ENCODE measurements at regions not wholly inside any gene's neighbourhood (a gene's known extent, or its start where the extent isn't known, plus 50 kb on each side); places are given as distances from the start of the nearest gene placed in this dataset.

DNA sequence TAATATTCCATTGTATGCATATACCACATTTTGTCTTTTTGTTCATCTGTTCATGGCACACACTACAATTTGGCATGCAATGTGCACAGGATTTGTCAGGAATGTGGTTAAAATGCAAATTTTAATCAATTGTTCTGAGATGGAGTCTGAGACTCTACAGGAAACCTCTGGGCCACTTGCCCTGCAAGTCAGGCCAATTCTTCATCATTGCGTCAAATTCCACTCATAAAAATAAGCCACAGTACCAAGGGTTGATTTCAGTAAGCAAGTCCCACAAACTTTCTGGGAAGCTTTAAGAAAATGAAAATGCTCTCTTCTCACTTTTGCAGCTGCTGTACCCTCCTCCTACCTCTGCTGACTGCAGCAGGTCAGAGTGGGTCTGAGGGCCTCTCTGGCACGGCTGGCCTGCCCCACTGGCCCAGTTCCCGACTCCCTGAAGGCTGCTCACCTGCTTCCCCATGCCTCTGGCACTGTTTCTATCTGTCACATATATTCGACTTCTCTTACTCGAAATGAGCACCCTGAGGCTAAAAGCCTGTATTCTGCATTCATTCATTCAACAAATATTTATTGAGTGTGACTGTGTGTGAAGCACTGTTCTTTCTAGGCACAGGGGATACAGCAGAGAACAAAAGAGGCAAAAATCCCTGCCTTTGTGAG is 83.8 kb upstream of the WASF3 start:
- ATAC-seq: no peak
- ChIA-PET POLR2A (no interaction called here), CTCF (interaction anchor here (1.3 kb wide), 1 partner anchor 9 kb away, joined by 6 read pairs; no protein-coding TSS in a partner anchor)
- 18% methylated on average over 5 of the region's 5 CpGs for WGBS (ENCODE audit: missing lambda C conversion rate)
- no peak overlapping the region for H3K27ac ChIP-seq
- no peaks in the 10 kb centered on the region for H3K9me3 ChIP-seq
- no peaks in the 10 kb centered on the region for H3K4me1 ChIP-seq
- no peak for FAIRE-seq
- no peak for TF ChIP-seq EP300 (IDR thresholded peaks at IDR 0.05)
- TF ChIP-seq PHF8 (IDR thresholded peaks at IDR 0.05; ENCODE audit: borderline replicate concordance, low read depth): no peak
- no peak for TF ChIP-seq CEBPB (IDR thresholded peaks at IDR 0.05)
- no peak for TF ChIP-seq RFX5 (IDR thresholded peaks at IDR 0.05)
- TF ChIP-seq, protein P1, sequence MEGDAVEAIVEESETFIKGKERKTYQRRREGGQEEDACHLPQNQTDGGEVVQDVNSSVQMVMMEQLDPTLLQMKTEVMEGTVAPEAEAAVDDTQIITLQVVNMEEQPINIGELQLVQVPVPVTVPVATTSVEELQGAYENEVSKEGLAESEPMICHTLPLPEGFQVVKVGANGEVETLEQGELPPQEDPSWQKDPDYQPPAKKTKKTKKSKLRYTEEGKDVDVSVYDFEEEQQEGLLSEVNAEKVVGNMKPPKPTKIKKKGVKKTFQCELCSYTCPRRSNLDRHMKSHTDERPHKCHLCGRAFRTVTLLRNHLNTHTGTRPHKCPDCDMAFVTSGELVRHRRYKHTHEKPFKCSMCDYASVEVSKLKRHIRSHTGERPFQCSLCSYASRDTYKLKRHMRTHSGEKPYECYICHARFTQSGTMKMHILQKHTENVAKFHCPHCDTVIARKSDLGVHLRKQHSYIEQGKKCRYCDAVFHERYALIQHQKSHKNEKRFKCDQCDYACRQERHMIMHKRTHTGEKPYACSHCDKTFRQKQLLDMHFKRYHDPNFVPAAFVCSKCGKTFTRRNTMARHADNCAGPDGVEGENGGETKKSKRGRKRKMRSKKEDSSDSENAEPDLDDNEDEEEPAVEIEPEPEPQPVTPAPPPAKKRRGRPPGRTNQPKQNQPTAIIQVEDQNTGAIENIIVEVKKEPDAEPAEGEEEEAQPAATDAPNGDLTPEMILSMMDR (IDR thresholded peaks at IDR 0.05): no peak
- TF ChIP-seq SREBF2 (IDR thresholded peaks at IDR 0.05): no peak
- TF ChIP-seq, protein P2, sequence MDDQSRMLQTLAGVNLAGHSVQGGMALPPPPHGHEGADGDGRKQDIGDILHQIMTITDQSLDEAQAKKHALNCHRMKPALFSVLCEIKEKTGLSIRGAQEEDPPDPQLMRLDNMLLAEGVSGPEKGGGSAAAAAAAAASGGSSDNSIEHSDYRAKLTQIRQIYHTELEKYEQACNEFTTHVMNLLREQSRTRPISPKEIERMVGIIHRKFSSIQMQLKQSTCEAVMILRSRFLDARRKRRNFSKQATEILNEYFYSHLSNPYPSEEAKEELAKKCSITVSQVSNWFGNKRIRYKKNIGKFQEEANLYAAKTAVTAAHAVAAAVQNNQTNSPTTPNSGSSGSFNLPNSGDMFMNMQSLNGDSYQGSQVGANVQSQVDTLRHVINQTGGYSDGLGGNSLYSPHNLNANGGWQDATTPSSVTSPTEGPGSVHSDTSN (IDR thresholded peaks at IDR 0.05): no peak
- no peak for TF ChIP-seq HOXB13 (CRISPR knock-in tag; IDR thresholded peaks at IDR 0.05; ENCODE audit: low read depth)
- TF ChIP-seq POLR2A (IDR thresholded peaks at IDR 0.05; ENCODE audit: low read length): no peak
- TF ChIP-seq, protein P3, sequence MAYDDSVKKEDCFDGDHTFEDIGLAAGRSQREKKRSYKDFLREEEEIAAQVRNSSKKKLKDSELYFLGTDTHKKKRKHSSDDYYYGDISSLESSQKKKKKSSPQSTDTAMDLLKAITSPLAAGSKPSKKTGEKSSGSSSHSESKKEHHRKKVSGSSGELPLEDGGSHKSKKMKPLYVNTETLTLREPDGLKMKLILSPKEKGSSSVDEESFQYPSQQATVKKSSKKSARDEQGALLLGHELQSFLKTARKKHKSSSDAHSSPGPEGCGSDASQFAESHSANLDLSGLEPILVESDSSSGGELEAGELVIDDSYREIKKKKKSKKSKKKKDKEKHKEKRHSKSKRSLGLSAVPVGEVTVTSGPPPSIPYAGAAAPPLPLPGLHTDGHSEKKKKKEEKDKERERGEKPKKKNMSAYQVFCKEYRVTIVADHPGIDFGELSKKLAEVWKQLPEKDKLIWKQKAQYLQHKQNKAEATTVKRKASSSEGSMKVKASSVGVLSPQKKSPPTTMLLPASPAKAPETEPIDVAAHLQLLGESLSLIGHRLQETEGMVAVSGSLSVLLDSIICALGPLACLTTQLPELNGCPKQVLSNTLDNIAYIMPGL (CRISPR knock-in tag; IDR thresholded peaks at IDR 0.05; ENCODE audit: borderline replicate concordance): no peak
- no peak for TF ChIP-seq EHF (CRISPR knock-in tag; IDR thresholded peaks at IDR 0.05)
- no peak for TF ChIP-seq CHD2 (IDR thresholded peaks at IDR 0.05; ENCODE audit: low read length, partially characterized antibody)
- TF ChIP-seq EHMT2 (IDR thresholded peaks at IDR 0.05; ENCODE audit: low read depth): no peak
- no peak for TF ChIP-seq CBX2 (IDR thresholded peaks at IDR 0.05; ENCODE audit: borderline replicate concordance, low read depth)
- no peak for TF ChIP-seq CBX8 (IDR thresholded peaks at IDR 0.05)
- DNase-seq (ENCODE audit: low read depth in 1 of 2, low spot score in 1 of 2): no peak
- no peak overlapping the region for H3K4me3 ChIP-seq
- H3K4me2 ChIP-seq: no peak overlapping the region

- CTCF ChIA-PET: interaction anchor here (1.3 kb wide), 1 partner anchor 8 kb away, joined by 6 read pairs; no protein-coding TSS in a partner anchor
- POLR2A ChIA-PET: no interaction called here
- FAIRE-seq: no peak
Measured at GRCh38 chr13:26474286-26474685, 83.2 kb upstream of the WASF3 start.

More at GRCh38 chr13:26474286-26474685, 83.2 kb upstream of the WASF3 start:
- Histone ChIP-seq H3K4me1 (no peaks in the 10 kb centered on the region), H3K4me3 (no peak overlapping the region), H3K9me3 (no peaks in the 10 kb centered on the region), H3K27ac (no peak overlapping the region), H3K4me2 (no peak overlapping the region)
- ATAC-seq (no peak), DNase-seq (ENCODE audit: low read depth in 1 of 2, low spot score in 1 of 2) (no peak)
- no peak for TF ChIP-seq FOSB (CRISPR knock-in tag; IDR thresholded peaks at IDR 0.05)
- TF ChIP-seq KDM5A (IDR thresholded peaks at IDR 0.05): no peak
- no peak for TF ChIP-seq FOXS1 (CRISPR knock-in tag; IDR thresholded peaks at IDR 0.05)
- TF ChIP-seq NFE2L2 (conservative IDR thresholded peaks at IDR 0.05; ENCODE audit: low read length): no peak
- TF ChIP-seq SREBF2 (IDR thresholded peaks at IDR 0.05): no peak
- TF ChIP-seq, protein P2 (IDR thresholded peaks at IDR 0.05): no peak
- TF ChIP-seq HDAC2 (IDR thresholded peaks at IDR 0.05): no peak
- TF ChIP-seq GATA3 (IDR thresholded peaks at IDR 0.05; ENCODE audit: borderline replicate concordance): no peak
- TF ChIP-seq JUN (IDR thresholded peaks at IDR 0.05): no peak
- TF ChIP-seq MAFK (IDR thresholded peaks at IDR 0.05; ENCODE audit: partially characterized antibody): no peak
- TF ChIP-seq MAZ (IDR thresholded peaks at IDR 0.05; ENCODE audit: borderline replicate concordance, low read depth, low read length): no peak
- TF ChIP-seq POLR2A (IDR thresholded peaks at IDR 0.05; ENCODE audit: low read length): no peak
- no peak for TF ChIP-seq NR3C1 (IDR thresholded peaks at IDR 0.05)
- TF ChIP-seq, protein P4, sequence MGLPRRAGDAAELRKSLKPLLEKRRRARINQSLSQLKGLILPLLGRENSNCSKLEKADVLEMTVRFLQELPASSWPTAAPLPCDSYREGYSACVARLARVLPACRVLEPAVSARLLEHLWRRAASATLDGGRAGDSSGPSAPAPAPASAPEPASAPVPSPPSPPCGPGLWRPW (IDR thresholded peaks at IDR 0.05): no peak
- WGBS (ENCODE audit: missing lambda C conversion rate): 52% methylated on average over 11 of the region's 11 CpGs
